H9 (cell line): ENCODE measurements at regions not wholly inside any gene's neighbourhood (a gene's known extent, or its start where the extent isn't known, plus 50 kb on each side); places are given as distances from the start of the nearest gene placed in this dataset.

Source experiments
- DNase-seq: peaks from one replicate; pipeline ENCODE4 v3.0.0-alpha.2; 2017
- H2AFZ ChIP-seq: one replicate; pipeline ENCODE4 v1.6.1; 2013; ENCODE audit warnings: mild to moderate bottlenecking, low read length, control low read depth, moderate library complexity
- H2AK5ac ChIP-seq: 2 replicates; pipeline ENCODE4 v1.6.1; 2013; ENCODE audit warnings: low read length, control low read depth, mixed read lengths; ENCODE audit not compliant: insufficient read length
- H2BK120ac ChIP-seq: one replicate; pipeline ENCODE4 v1.6.1; 2013; ENCODE audit warnings: low read depth, mild to moderate bottlenecking, low read length, control low read depth, inconsistent platforms; ENCODE audit not compliant: poor library complexity, severe bottlenecking
- H2BK12ac ChIP-seq: 2 replicates; pipeline ENCODE4 v1.6.1; 2013; ENCODE audit warnings: low read length, control low read depth, mixed read lengths, low read depth; ENCODE audit not compliant: insufficient read length
- H2BK15ac ChIP-seq: 2 replicates; pipeline ENCODE4 v1.6.1; 2013; ENCODE audit warnings: low read depth, low read length, control low read depth
- H2BK20ac ChIP-seq: one replicate; pipeline ENCODE4 v1.6.1; 2013; ENCODE audit warnings: low read depth, mild to moderate bottlenecking, low read length, control low read depth, inconsistent platforms; ENCODE audit not compliant: poor library complexity, severe bottlenecking
- H2BK5ac ChIP-seq: 2 replicates; pipeline ENCODE4 v1.6.1; 2013; ENCODE audit warnings: low read length, control low read depth, mixed read lengths; ENCODE audit not compliant: insufficient read length
- H3K14ac ChIP-seq: 2 replicates; pipeline ENCODE4 v1.6.1; 2013; ENCODE audit warnings: low read length, control low read depth; ENCODE audit not compliant: insufficient read depth
- H3K18ac ChIP-seq: 2 replicates; pipeline ENCODE4 v1.6.1; 2013; ENCODE audit warnings: low read depth, mild to moderate bottlenecking, mixed read lengths, low read length, control low read depth; ENCODE audit not compliant: insufficient read length
- H3K23ac ChIP-seq: 2 replicates; pipeline ENCODE4 v1.6.1; 2013; ENCODE audit warnings: low read length, control low read depth, mixed read lengths, low read depth; ENCODE audit not compliant: insufficient read length
- H3K23me2 ChIP-seq: 2 replicates; pipeline ENCODE4 v1.6.1; 2013; ENCODE audit warnings: low read depth, mild to moderate bottlenecking, mixed read lengths, low read length, control low read depth; ENCODE audit not compliant: insufficient read length, poor library complexity, severe bottlenecking
- H3K27ac ChIP-seq: 2 replicates; pipeline ENCODE4 v1.5.1; 2013; ENCODE audit warnings: low read length, control low read depth, mixed read lengths, low read depth; ENCODE audit not compliant: insufficient read length
- H3K27me3 ChIP-seq: 2 replicates; pipeline ENCODE4 v1.6.1; 2013; ENCODE audit warnings: low read length, control low read depth, inconsistent platforms; ENCODE audit not compliant: insufficient read depth
- H3K4ac ChIP-seq: 2 replicates; pipeline ENCODE4 v1.6.1; 2013; ENCODE audit warnings: low read depth, mild to moderate bottlenecking, control low read depth, inconsistent platforms, low read length, moderate library complexity
- H3K4me1 ChIP-seq: 2 replicates; pipeline ENCODE4 v1.6.1; 2013; ENCODE audit warnings: low read length, control low read depth, inconsistent platforms; ENCODE audit not compliant: insufficient read depth
- H3K4me2 ChIP-seq: 2 replicates; pipeline ENCODE4 v1.6.1; 2013; ENCODE audit warnings: low read length, control low read depth, mixed read lengths; ENCODE audit not compliant: insufficient read length, insufficient read depth
- H3K56ac ChIP-seq: 2 replicates; pipeline ENCODE4 v1.6.1; 2013; ENCODE audit warnings: low read depth, mild to moderate bottlenecking, mixed read lengths, low read length, control low read depth; ENCODE audit not compliant: insufficient read length
- H3K79me1 ChIP-seq: 2 replicates; pipeline ENCODE4 v1.6.1; 2013; ENCODE audit warnings: low read depth, mild to moderate bottlenecking, moderate library complexity, low read length, control low read depth, inconsistent platforms; ENCODE audit not compliant: insufficient read depth, poor library complexity, severe bottlenecking
- H3K79me2 ChIP-seq: 2 replicates; pipeline ENCODE4 v1.6.1; 2013; ENCODE audit warnings: low read length, control low read depth, inconsistent platforms; ENCODE audit not compliant: insufficient read depth
- H3K9ac ChIP-seq: 2 replicates; pipeline ENCODE4 v1.6.1; 2013; ENCODE audit warnings: low read length, control low read depth, mixed read lengths; ENCODE audit not compliant: insufficient read length; ENCODE audit errors: extremely low read depth
- H3K9me3 ChIP-seq: one replicate; pipeline ENCODE4 v1.6.1; 2013; ENCODE audit warnings: low read depth, low read length, inconsistent platforms; ENCODE audit not compliant: control insufficient read depth
- H3T11ph ChIP-seq: one replicate; pipeline ENCODE4 v1.6.1; 2013; ENCODE audit warnings: mild to moderate bottlenecking, low read length, control low read depth, inconsistent platforms
- H4K20me1 ChIP-seq: one replicate; pipeline ENCODE4 v1.6.1; 2013; ENCODE audit not compliant: control insufficient read depth, insufficient read length, insufficient read depth
- H4K5ac ChIP-seq: 2 replicates; pipeline ENCODE4 v1.6.1; 2013; ENCODE audit warnings: low read depth, mild to moderate bottlenecking, mixed read lengths, low read length, control low read depth; ENCODE audit not compliant: insufficient read length
- H4K8ac ChIP-seq: replicated peaks from 2 replicates; pipeline ENCODE4 v1.6.1; 2013; ENCODE audit warnings: low read length, control low read depth, mixed read lengths, low read depth; ENCODE audit not compliant: insufficient read length
- H4K91ac ChIP-seq: 2 replicates; pipeline ENCODE4 v1.6.1; 2013; ENCODE audit warnings: low read depth, mild to moderate bottlenecking, moderate library complexity, mixed read lengths, low read length, control low read depth; ENCODE audit not compliant: insufficient read length
- H3K27ac Mint-ChIP-seq, 3 experiments: 2 replicates in 2 of 3; 3 replicates in 1 of 3; pipeline ENCODE4 v1.8.0; 2020 to 2021; ENCODE audit warnings: mixed read lengths in 3 of 3, mild to moderate bottlenecking in 1 of 3, moderate library complexity in 1 of 3
- H3K27me3 Mint-ChIP-seq: 2 replicates; pipeline ENCODE4 v1.8.0; 2021; ENCODE audit warnings: low read depth, mild to moderate bottlenecking, moderate library complexity, mixed read lengths
- H3K36me3 Mint-ChIP-seq, 3 experiments: 2 replicates in 2 of 3; 3 replicates in 1 of 3; pipeline ENCODE4 v1.8.0; 2020 to 2021; ENCODE audit warnings: low read depth in 3 of 3, mixed read lengths in 3 of 3; ENCODE audit not compliant: insufficient read depth in 1 of 3
- H3K4me1 Mint-ChIP-seq, 2 experiments: 2 replicates each; pipeline ENCODE4 v1.8.0; 2020; ENCODE audit warnings: mixed read lengths in 2 of 2
- H3K4me3 Mint-ChIP-seq, 2 experiments: 2 replicates in 1 of 2; 3 replicates in 1 of 2; pipeline ENCODE4 v1.8.0; 2020 to 2021; ENCODE audit warnings: mild to moderate bottlenecking in 2 of 2, mixed read lengths in 2 of 2, moderate library complexity in 1 of 2
- H3K9me3 Mint-ChIP-seq, 2 experiments: 2 replicates in 1 of 2; 3 replicates in 1 of 2; pipeline ENCODE4 v1.8.0; 2020; ENCODE audit warnings: mild to moderate bottlenecking in 2 of 2, mixed read lengths in 2 of 2, moderate library complexity in 1 of 2
- CTCF ChIP-seq: fragments of 200-600 bp; sonication (generic); conservative IDR thresholded peaks from 3 replicates; pipeline ENCODE4 v1.8.0; 2021; ENCODE audit warnings: antibody characterized with exemption, mild to moderate bottlenecking
- WGBS: extraction: QIAGEN DNeasy Blood & Tissue Kit; methylation state at CpG from one replicate; pipeline ENCODE4 v1.1.7; 2013; ENCODE audit warnings: missing lambda C conversion rate, low lambda C conversion rate, mixed read lengths; ENCODE audit not compliant: insufficient read length; ENCODE audit errors: extremely low coverage; 5-methylcytosine and 5-hydroxymethylcytosine counted together

- Histone ChIP-seq H3K14ac (no peak overlapping the region), H2BK15ac (no peak overlapping the region), H4K8ac (no peak overlapping the region), H2BK12ac (no peak overlapping the region), H3K9me3 (no peaks in the 10 kb centered on the region), H4K91ac (no peak overlapping the region), H3K27ac (no peak overlapping the region), H3K9ac (no peak overlapping the region), H3T11ph (no peak overlapping the region), H2AFZ (no peak overlapping the region), H3K4me1 (no peaks in the 10 kb centered on the region), H3K4me2 (no peak overlapping the region), H3K23ac (no peak overlapping the region), H2BK120ac (no peak overlapping the region), H2AK5ac (no peak overlapping the region), H3K23me2 (no peaks in the 10 kb centered on the region), H3K56ac (no peak overlapping the region), H2BK20ac (no peak overlapping the region), H2BK5ac (no peak overlapping the region), H3K27me3 (no peaks in the 10 kb centered on the region), H3K18ac (no peak overlapping the region), H3K79me2 (no peaks in the 10 kb centered on the region), H4K20me1 (no peaks in the 10 kb centered on the region), H4K5ac (no peak overlapping the region), H3K79me1 (no peaks in the 10 kb centered on the region), H3K4ac (no peak overlapping the region)
- H3K9me3 Mint-ChIP-seq: no peaks in the 10 kb centered on the region
- no peak for DNase-seq
- no peaks in the 10 kb centered on the region for H3K36me3 Mint-ChIP-seq
- TF ChIP-seq CTCF: no peak
- no peaks in the 10 kb centered on the region for H3K27me3 Mint-ChIP-seq
- H3K4me1 Mint-ChIP-seq: peaks cover 4 to 9% of the 10 kb centered on the region in 2 experiments; a peak in 3 of 4 replicates
- WGBS: no CpG with 5 or more reads among the region's 2 CpGs
- no peak overlapping the region for H3K27ac Mint-ChIP-seq
- no peak overlapping the region for H3K4me3 Mint-ChIP-seq
Measured at GRCh38 chr12:83985084-83985483, 927.5 kb downstream of the SLC6A15 start.
